Renal cortex interstitium (tissue), 11 donors: ENCODE measurements at regions not wholly inside any gene's neighbourhood (a gene's known extent, or its start where the extent isn't known, plus 50 kb on each side); places are given as distances from the start of the nearest gene placed in this dataset.

ENCODE experiments used
- DNase-seq, 11 donors: peaks; one replicate each; pipeline ENCODE4 v3.0.0-alpha.2; 2013; ENCODE audit warnings: low read depth in 9 of 11, low spot score in 4 of 11; ENCODE audit errors: extremely low read depth in 1 of 11

DNA sequence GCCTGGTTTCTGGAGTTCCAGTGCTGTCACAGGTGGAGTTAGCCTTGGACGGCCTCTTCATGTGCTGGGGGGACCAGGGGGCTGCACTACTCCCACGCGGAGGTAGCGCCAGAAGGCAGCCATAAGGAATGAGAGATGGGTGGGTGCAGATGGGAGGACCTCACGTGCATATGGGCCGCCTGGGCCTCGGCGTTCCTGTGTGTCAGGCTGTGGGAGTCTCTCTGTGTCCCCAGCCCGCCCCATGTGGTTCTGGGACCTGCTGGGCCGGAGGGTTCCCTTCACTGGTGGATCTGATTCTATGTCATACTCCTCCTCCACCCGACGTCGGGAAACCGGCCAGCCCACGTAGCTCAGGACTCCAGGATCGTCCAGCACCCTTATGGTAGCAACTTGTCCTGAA, 149.0 kb upstream of the SOX1 start:
- DNase-seq = no peak

DNA sequence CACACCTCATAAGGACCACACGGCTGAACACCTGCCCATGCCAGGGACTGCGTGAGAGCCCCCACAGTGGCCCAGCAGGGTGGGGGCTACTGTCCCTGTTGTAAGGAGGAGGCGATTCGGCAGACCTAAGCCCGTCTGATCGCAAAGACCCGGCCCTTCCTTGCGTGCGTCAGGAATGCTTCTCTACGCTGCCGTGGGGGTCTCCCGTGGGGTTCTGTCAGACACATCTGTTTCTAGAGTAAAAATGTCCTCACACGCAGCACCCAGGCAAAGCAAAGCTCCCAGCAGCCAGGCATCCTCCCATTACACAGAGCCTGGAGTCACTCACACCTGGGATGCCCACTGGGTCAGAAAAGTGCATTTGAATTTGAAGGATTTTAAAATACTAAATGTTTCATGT, 147.7 kb upstream of the SOX1 start:
- DNase-seq = no peak

- DNase-seq = no peak
These were observed 147.1 kb upstream of the SOX1 start for GRCh38 chr13:111919849-111920248.

- no peak for DNase-seq
These were observed 146.5 kb upstream of the SOX1 start for GRCh38 chr13:111920306-111920931.

DNA sequence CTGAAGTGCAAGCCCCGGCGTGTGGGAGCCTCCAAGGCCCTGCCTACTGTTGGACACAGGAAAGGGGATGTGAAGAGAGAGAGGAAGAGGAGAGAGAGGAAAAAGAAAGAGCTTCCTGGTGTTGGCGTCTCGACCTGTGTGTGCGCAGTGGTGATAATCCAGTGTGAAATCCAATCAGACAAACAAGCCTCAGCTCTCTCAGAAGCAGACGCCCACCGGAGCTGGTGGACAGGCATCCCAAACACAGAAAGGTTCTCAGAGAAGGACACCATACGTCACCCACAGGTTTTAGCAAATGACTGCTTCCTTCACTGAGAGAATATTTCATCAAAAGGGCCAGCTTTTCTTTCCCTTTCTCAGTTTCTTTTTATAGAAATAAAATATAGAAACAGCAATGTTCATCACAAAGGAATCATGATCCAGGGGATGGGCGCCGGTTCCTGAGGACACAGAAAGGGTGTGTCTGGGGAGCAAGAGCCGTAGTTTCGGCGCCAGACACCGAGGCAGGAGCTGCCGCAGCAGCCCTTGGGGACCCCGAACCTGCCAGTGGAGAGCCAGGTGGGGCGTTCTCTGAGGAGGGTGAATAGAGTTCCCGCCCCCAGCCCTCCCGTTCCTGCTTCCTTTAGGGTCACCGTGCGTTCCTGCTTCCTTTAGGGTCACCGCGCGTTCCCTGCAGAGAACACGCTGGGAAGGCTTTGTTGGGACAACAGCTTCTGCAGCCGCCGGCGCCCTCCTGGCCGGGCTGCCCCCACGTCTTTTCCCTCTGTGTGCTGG, 145.8 kb upstream of the SOX1 start:
- DNase-seq = no peak

DNA sequence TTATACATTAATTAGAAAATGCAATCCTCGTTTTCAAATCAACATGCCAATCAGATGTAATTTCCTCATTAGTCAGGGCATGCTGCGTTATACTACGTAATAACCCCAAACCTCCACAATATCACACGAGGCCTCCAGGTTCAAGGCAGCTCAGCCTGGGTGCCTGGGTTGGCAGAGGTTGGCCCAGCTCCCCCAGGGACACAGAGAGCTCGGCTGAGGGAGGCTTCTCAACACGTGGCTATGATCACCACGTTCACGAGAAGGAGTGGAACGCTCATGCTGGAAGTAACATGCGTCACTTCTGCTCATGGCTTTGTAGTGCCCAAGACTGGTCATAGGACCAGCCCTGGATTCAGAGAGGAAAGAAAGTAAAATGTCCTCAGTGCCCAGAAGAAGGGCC, 144.9 kb upstream of the SOX1 start:
- DNase-seq = no peak

- no peak for DNase-seq
These were observed 143.5 kb upstream of the SOX1 start for GRCh38 chr13:111923439-111923838.

DNA sequence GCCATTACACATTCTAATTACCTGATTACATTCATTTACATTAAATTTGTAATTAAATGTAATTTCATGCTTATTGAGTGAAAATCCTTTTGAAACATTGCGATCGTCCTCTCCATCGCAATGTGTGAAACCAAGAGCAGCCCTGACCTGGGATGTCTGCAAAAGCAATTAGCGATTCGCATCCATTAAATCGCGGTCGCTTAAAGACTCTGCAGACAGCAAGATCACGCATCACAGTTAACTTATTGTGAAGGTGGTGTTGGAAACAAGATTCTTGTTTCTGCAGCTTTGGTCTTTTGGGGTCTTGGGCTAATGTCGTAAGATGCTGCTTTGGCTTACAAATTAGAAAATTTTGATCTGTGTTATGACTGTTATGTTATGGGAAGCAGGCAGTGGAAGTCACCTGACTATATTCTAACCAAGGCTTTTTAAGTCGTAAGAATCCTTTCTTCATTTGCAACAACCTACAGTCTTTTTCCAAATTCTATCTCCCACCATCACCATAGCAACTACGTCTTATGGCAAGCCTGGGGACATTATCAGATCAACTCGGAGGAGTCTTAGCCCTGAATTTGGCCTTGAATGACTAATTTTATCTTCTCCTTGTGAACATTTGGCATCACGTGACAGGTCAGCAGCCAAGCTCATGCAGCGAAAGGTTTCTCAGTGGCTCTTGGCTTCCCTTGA, 142.8 kb upstream of the SOX1 start:
- no peak for DNase-seq

GRCh38 chr13:111924678-111925075, 142.3 kb upstream of the SOX1 start:
- DNase-seq = no peak

- no peak for DNase-seq
These were observed 141.6 kb upstream of the SOX1 start for GRCh38 chr13:111925146-111925875.

DNA sequence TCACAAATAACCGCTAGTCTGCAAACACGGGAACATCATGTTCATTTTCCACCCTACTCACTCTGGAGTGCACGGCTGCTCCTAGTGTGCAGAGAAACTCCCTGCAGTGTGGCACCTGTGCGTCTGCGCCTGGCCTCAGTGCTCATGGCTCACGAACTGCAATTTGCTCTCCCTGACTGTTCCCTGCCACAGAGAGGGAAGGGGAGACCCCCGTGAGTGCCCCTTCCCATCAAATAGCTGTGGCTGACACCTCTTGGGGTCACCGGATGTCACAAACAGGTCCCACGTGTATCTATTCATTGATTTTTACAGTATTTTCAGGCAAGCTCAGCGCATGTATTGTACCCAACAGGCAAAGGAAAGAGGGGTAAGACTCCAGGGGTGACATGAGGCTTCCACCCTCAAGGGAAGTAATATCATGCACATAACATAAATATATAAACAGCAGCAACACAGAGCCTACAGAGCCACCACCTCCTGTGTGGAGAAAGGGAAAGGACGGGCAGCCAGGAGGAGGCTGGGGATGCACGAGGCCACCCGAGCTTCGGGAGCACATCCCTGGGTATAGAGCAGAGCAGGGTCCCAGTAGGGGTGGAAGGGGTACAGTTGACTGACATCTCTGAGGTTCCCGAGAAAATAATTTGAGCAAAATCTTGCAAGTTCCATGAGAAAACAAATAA, 140.3 kb upstream of the SOX1 start:
- DNase-seq = no peak

DNA sequence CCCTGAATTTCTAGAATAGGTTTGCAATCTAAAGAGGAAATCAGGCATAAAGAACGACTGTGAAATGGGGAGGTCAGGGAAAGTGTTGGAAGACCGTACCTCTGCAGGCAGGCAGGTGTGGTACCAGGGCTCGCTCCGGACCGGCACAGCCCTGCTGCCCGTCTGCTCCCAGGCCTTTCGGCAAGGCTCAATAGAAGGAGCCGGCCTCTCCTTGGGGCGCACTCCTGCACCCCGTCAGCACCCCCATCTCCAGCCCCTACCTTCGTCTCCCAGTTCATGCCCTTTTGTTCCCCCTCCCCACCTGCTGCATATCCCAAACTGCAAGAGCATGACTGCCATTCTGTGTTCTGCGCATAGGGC, 139.8 kb upstream of the SOX1 start:
- DNase-seq = no peak

- no peak for DNase-seq
These were observed 137.8 kb upstream of the SOX1 start for GRCh38 chr13:111929036-111929616.

GRCh38 chr13:111936267-111936925, 130.6 kb upstream of the SOX1 start:
- no peak for DNase-seq

- no peak for DNase-seq
These were observed 129.1 kb upstream of the SOX1 start for GRCh38 chr13:111937777-111938311.

DNA sequence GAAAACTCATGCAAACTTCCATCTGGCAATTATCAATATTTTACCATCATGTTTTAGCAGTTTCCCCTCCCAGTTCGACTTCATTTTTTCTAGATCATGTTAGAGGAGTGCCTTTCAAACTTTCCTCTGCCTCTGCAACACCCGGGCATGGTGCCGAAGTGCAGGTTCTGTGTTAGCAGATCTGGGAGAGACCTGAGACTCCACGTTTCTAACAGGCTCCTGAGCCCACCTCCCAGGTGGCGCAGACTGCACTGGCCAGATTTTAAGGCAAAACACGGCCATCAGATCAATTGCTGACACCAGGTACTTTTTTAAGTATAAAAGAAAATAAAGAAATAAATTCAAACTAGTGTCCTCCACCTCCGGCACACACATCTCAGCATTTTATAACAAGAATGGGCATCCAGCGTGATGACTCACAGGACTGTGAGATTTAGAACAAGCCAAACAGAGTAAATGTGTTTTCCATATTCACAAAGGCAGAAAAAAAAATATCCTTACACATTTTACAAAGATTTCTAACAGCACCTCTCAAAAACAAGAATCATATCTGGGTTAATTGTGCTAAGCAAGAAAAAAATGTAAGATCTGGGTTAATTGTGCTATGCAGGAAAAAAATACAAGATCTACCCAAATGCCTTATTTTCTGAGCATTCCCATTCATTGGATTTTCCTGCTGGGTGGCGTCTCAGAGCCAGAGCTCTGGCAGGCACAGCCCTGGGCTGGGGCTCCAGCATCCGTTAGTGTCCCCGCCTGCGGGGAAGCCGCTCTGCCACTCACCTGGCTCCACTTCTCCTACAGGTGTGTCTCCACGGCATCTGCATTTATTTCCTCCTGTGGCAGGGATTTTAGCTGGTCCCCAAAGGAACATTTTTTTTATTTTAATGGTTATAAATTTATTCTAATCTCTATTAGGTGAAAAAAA, 127.9 kb upstream of the SOX1 start:
- DNase-seq = no peak

- no peak for DNase-seq
These were observed 127.2 kb upstream of the SOX1 start for GRCh38 chr13:111939666-111940278.
